ACC112 (cell line): ENCODE measurements at regions not wholly inside any gene's neighbourhood (a gene's known extent, or its start where the extent isn't known, plus 50 kb on each side); places are given as distances from the start of the nearest gene placed in this dataset.

ENCODE experiments used
- H2AFZ ChIP-seq: fragments of 200-600 bp; sonication (generic); one replicate; pipeline ENCODE4 v1.6.0; 2017; ENCODE audit warnings: antibody characterized with exemption, low read length; ENCODE audit not compliant: unreplicated experiment
- H3K27ac ChIP-seq: fragments of 200-600 bp; sonication (generic); 2 replicates; pipeline ENCODE4 v1.5.1; 2014; ENCODE audit warnings: low read depth, mild to moderate bottlenecking, antibody characterized with exemption, low read length, moderate library complexity
- H3K27me3 ChIP-seq: fragments of 200-600 bp; sonication (generic); 2 replicates; pipeline ENCODE4 v1.6.1; 2014; ENCODE audit warnings: mild to moderate bottlenecking, antibody characterized with exemption, low read length, moderate library complexity, mixed read lengths; ENCODE audit not compliant: insufficient read depth
- H3K36me3 ChIP-seq: fragments of 200-600 bp; sonication (generic); 2 replicates; pipeline ENCODE4 v1.6.1; 2016; ENCODE audit warnings: mild to moderate bottlenecking, antibody characterized with exemption, low read length, moderate library complexity, mixed read lengths; ENCODE audit not compliant: insufficient read depth
- H3K4me1 ChIP-seq: fragments of 200-600 bp; sonication (generic); one replicate; pipeline ENCODE4 v1.6.1; 2016; ENCODE audit warnings: low read length, mixed read lengths; ENCODE audit not compliant: insufficient read depth, unreplicated experiment, control insufficient read depth
- H3K4me3 ChIP-seq: fragments of 200-600 bp; sonication (generic); 2 replicates; pipeline ENCODE4 v1.5.1; 2014; ENCODE audit warnings: mild to moderate bottlenecking, low read depth, low read length
- H3K79me2 ChIP-seq: fragments of 200-600 bp; sonication (generic); one replicate; pipeline ENCODE4 v1.6.0; 2016; ENCODE audit warnings: low read length; ENCODE audit not compliant: control insufficient read depth, unreplicated experiment, insufficient read depth

DNA sequence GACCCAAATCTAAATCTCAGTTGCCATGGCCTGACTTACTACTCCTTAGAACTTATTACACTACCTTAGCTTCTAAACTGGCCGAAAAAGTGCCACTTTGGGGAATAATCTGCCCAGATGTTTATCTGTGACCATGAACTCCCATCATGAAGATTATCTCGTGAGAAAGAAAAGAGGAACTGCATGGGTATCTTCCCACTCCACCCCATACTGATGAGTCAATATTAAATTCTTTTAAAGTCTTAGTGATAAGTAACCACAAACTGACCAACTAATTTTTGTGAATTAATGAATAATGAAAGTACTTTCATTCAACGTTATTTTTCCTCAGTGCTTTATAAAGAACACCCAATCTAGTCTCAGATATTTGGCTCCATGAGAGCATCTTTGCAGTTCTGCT, 493.5 kb downstream of the EBF1 start:
- no peaks in the 10 kb centered on the region for H3K4me1 ChIP-seq
- no peak overlapping the region for H3K27ac ChIP-seq

DNA sequence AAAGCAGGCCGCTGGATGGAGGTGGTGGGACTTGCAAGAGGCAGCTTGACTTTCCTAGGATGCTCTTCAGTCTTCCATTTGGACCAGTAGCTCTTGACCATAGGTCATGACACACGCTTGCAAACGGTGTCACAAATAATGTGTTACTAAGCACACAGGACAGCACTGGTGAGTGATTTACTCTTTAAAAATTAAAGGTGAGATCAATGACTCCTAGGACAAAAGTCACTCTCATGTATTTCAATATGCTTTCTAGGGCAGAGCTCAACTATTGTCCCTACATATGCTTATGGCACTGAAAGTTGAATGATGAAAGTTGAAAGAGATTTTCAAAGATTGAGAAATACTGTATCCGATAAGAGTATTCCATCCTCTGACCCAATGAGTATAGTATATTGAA, 496.7 kb downstream of the EBF1 start:
- H3K27me3 ChIP-seq = peaks cover 7% of the 10 kb centered on the region; the same call in 1 of the 2 replicates
- no peaks in the 10 kb centered on the region for H3K79me2 ChIP-seq

More for the DNA sequence above, 493.5 kb downstream of the EBF1 start:
- Histone ChIP-seq H3K79me2 (no peaks in the 10 kb centered on the region), H3K36me3 (no peaks in the 10 kb centered on the region), H3K4me3 (no peak overlapping the region), H3K27me3 (peaks cover 8% of the 10 kb centered on the region; the same call in 1 of the 2 replicates), H2AFZ (no peak overlapping the region)

DNA sequence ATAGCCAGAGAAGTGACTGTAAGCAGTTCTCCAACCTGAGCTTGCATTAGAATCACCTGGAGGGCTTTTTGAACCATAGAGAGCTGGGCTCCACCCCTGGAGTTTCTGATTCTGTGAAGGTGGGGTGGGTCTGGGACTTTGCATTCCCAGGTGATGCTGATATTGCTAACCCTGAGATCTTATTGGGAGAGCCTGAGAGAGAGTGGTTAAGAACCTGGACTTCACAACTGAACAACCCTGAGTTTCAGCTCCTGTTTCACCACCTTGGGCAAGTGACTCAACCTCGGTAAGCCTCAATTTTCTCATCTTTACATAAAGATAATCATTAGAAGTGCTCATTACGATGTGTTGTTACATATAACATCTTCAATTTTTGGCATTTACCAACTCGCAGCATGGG, 498.6 kb downstream of the EBF1 start:
- H3K27ac ChIP-seq = no peak overlapping the region
- H3K4me1 ChIP-seq = no peaks in the 10 kb centered on the region
- H3K36me3 ChIP-seq = no peaks in the 10 kb centered on the region
- H3K79me2 ChIP-seq = no peaks in the 10 kb centered on the region
- no peak overlapping the region for H2AFZ ChIP-seq
- H3K27me3 ChIP-seq = no peaks in the 10 kb centered on the region
- no peak overlapping the region for H3K4me3 ChIP-seq

More for the DNA sequence above, 496.7 kb downstream of the EBF1 start:
- no peaks in the 10 kb centered on the region for H3K36me3 ChIP-seq
- H2AFZ ChIP-seq = no peak overlapping the region
- no peak overlapping the region for H3K27ac ChIP-seq
- H3K4me1 ChIP-seq = no peaks in the 10 kb centered on the region
- H3K4me3 ChIP-seq = no peak overlapping the region

DNA sequence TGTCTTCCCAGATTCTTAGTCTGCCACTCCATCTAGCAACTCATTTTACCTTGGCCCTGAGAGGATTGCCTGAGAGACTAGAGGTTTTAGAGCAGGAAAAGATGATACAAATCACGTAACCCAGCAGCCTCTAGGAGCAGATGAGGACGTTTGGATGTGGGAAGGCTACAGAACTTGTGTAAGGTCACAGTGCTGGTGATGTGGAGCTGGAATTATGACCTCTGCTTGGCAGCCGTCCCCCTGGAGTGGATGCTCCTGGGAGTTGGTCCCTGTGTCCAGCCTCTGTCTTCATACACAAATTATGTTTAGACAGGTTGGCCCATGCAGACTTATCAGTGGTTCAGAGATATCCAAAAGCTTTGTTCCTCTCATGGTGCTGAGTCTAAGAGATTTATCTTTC, 499.0 kb downstream of the EBF1 start:
- Histone ChIP-seq H3K27me3 (no peaks in the 10 kb centered on the region), H3K4me3 (no peak overlapping the region), H2AFZ (no peak overlapping the region), H3K79me2 (no peaks in the 10 kb centered on the region), H3K4me1 (no peaks in the 10 kb centered on the region), H3K36me3 (no peaks in the 10 kb centered on the region), H3K27ac (no peak overlapping the region)

DNA sequence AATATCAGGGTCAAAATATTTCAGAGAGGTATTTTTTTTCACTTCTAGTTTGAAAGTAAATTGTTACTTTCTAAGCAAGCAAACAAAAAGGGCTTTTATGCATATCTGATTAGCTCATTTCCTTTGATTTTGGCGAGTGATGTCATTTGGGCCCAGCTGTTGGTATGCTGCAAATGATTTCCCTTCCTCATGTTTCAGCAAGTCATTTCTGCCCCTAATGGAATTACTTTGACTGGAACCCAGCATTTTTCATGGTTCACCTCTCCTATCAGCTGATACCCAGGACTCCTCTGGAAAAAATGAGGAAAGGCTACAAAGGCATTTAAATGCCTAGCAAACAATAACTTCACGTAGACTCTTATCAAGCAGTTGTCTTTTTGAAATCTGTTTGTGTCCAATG, 500.6 kb downstream of the EBF1 start:
- H3K36me3 ChIP-seq = no peaks in the 10 kb centered on the region
- no peaks in the 10 kb centered on the region for H3K79me2 ChIP-seq
- no peak overlapping the region for H3K4me3 ChIP-seq
- no peak overlapping the region for H2AFZ ChIP-seq
- H3K27me3 ChIP-seq = no peaks in the 10 kb centered on the region
- no peaks in the 10 kb centered on the region for H3K4me1 ChIP-seq
- H3K27ac ChIP-seq = no peak overlapping the region

DNA sequence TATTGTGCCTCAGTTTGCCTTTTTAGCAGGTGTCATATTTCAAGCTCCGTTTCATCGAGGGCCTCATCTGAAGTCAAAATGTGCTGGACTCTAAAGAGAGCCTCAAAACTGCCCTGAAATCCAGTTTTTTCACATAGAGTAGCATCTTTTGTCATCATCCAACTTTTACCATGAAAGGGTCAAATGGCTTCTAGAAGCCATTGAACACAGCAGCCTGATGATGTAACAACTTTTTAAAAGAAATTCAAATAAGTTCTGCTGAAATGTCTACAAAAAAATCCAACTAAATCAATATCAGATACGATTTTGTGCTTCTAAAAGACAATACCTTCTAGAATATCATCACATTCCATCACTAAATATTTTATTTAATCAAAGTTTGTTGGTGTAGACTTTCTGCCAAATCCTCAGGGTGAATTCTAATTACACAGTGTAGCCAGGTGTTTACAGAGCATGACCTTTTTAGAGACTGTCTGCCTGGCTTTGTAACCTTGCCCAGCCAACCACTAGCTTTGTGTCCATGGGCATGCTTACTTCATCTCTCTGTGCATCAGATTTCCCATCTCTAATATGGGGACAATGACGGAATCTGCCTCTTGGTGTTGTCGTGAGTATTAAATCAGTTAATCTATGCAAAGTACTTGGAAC, 505.0 kb downstream of the EBF1 start:
- no peak overlapping the region for H3K27ac ChIP-seq
- no peaks in the 10 kb centered on the region for H3K79me2 ChIP-seq
- no peaks in the 10 kb centered on the region for H3K27me3 ChIP-seq

DNA sequence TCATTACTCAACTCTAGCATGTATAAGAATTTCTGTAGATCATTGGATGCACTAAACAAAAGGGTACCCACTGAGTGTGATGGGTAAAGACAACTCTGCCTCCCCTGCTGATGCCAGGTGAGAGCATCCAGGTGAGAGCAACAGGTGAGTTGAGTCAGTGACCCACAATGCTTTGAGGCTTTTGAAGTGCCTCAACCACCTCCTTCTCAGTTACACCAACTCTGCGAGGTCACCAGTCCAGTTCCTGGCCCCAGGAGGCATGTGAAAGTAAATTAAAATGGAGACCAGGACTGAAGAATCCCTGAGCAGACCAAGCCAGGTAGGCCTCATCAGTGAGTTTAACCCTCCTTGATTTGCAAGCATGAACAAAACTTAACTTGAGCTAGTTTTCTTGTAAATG, 505.8 kb downstream of the EBF1 start:
- H3K4me3 ChIP-seq = no peak overlapping the region
- H3K27me3 ChIP-seq = no peaks in the 10 kb centered on the region
- H3K79me2 ChIP-seq = no peaks in the 10 kb centered on the region
- H3K36me3 ChIP-seq = no peaks in the 10 kb centered on the region
- peaks cover 10% of the 10 kb centered on the region for H3K4me1 ChIP-seq
- no peak overlapping the region for H3K27ac ChIP-seq
- H2AFZ ChIP-seq = no peak overlapping the region

More for the DNA sequence above, 505.0 kb downstream of the EBF1 start:
- Histone ChIP-seq H3K36me3 (no peaks in the 10 kb centered on the region), H3K4me1 (peaks cover 10% of the 10 kb centered on the region), H2AFZ (no peak overlapping the region), H3K4me3 (no peak overlapping the region)

DNA sequence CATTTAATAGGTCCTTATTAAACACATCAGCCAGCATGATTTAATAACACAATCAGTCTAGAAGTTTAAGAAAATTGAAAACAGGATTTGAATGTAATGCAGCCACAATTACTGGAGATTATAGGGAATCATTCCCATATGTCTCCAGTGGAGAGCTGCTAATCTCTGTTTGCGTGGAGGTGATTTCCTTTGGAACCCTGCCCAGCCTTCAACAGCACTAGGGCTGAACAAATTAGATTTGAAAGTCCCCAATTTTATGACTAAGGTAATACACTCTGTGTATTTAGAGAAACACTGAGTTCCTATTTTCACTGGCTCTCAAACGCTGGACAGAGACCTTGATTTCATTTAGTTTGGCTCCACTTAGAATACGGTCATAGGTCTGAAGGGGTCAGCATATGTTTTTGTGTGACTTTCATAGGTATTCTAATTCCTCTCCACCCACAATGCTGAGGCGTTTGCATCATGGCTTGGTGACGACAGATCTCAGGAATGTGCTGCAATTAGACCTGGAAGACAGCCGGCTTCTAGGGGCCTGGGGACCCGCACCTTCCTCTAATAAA, 508.3 kb downstream of the EBF1 start:
- no peaks in the 10 kb centered on the region for H3K36me3 ChIP-seq
- peaks cover 10% of the 10 kb centered on the region for H3K4me1 ChIP-seq
- H3K27me3 ChIP-seq = no peaks in the 10 kb centered on the region
- no peak overlapping the region for H2AFZ ChIP-seq
- H3K79me2 ChIP-seq = no peaks in the 10 kb centered on the region
- no peak overlapping the region for H3K27ac ChIP-seq
- H3K4me3 ChIP-seq = no peak overlapping the region

DNA sequence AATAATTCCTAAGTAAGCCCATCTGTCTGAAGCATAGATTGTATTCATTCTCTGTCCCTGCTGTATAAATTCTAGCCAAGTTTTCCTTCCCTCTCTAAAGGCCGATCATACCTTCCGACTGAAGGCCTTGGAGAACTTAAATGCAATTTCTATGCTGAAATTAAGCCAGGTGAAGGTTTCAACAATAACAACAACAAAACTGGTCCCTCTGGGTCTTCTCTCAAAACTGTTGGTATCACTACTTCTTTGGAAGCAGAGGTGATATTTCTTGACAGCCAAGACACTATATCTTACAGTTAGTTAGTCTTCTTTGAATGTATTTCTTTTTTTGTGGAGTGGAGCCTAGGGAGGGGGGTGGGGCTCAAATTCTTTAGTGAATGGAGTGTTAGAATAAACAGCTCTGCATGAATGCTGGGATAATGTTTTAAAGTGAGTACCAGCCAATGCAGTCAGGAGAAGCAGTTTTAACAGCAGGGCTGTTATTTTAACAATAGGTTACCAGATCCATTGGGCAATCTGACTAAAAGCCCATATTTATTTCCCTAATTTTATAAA, 508.9 kb downstream of the EBF1 start:
- Histone ChIP-seq H3K4me1 (peaks cover 10% of the 10 kb centered on the region), H3K36me3 (no peaks in the 10 kb centered on the region), H3K27ac (no peak overlapping the region), H3K4me3 (no peak overlapping the region), H3K79me2 (no peaks in the 10 kb centered on the region), H3K27me3 (no peaks in the 10 kb centered on the region), H2AFZ (no peak overlapping the region)

DNA sequence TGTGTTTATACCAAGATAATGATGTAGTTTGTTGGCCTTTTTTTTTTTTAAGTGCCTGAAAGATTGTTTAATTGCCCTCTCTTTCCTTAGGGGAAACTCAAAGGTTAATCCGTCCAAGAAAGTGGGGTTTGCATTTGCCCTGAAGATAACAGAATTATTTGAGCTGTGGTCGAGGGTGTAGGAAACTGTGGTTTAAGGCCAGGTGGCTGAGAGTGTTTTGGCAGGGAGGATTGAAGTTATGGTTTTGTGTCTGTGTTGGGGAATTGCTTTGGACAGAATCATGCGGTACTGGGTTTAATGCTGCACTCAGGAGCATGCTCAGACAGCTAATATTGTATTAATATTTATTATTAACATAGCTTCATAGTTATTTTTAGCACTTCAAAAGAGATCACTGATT, 509.8 kb downstream of the EBF1 start:
- H2AFZ ChIP-seq = no peak overlapping the region
- H3K27ac ChIP-seq = no peak overlapping the region
- no peaks in the 10 kb centered on the region for H3K79me2 ChIP-seq
- H3K4me3 ChIP-seq = no peak overlapping the region
- H3K4me1 ChIP-seq = peaks cover 10% of the 10 kb centered on the region
- no peaks in the 10 kb centered on the region for H3K27me3 ChIP-seq
- no peaks in the 10 kb centered on the region for H3K36me3 ChIP-seq

DNA sequence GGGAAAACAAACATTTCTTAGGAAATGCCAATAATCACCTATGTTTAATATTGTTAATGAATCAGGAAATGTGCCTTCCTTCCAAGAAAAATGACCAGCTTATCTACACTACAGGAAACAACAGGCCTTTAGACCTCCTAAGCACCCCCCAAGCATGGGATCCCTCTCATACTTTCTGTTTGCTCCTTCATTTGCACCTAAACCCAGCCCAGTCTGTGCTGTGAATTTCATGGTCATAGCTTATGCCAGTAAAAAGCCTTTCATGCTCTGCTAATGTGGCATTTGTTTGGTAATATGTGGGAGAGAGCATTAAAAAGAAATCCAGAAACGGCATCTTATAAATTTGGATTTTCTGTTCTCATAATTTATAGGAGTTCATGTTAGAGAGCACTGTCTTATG, 511.1 kb downstream of the EBF1 start:
- H3K27me3 ChIP-seq = no peaks in the 10 kb centered on the region
- H3K79me2 ChIP-seq = no peaks in the 10 kb centered on the region
- no peak overlapping the region for H3K27ac ChIP-seq
- H3K4me1 ChIP-seq = peaks cover 10% of the 10 kb centered on the region
- H3K4me3 ChIP-seq = no peak overlapping the region
- no peaks in the 10 kb centered on the region for H3K36me3 ChIP-seq
- H2AFZ ChIP-seq = no peak overlapping the region
